SK-N-SH treated with all-trans-retinoic acid at 6 μM for 48 hours (cell line): ENCODE measurements at regions not wholly inside any gene's neighbourhood (a gene's known extent, or its start where the extent isn't known, plus 50 kb on each side); places are given as distances from the start of the nearest gene placed in this dataset.
"Not testable (repeated sequence)": the region's sequence is repeated elsewhere in the genome, so short reads cannot be mapped to it uniquely, and the experiment has no call there.

Source experiments
- ATAC-seq: fragments of 200-7000 bp; cut with Tn5 transposase; 3 replicates; pipeline ENCODE4 v1.9.1; 2020; ENCODE audit warnings: mild to moderate bottlenecking, moderate library complexity

DNA sequence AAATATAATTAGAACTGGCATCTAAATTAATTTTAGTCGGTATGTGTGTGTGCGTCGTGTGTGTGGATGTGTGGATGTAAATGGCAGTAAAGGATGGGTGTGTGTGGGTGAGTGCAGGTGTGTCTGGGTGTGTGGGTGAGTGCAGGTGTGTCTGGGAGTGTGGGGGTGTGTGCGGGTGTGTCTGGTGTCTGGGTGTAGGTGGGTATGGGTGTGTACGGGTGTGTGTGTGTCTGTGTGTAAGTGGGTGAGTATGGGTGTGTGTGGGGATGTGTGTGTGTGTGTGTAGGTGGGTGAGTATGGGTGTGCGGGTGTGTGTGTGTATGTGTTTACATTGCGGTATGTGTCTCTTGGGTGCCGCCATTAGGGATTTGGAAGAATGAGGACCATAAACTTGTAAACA is 55.0 kb downstream of the OR11H1 start:
- ATAC-seq, result not testable (repeated sequence)

DNA sequence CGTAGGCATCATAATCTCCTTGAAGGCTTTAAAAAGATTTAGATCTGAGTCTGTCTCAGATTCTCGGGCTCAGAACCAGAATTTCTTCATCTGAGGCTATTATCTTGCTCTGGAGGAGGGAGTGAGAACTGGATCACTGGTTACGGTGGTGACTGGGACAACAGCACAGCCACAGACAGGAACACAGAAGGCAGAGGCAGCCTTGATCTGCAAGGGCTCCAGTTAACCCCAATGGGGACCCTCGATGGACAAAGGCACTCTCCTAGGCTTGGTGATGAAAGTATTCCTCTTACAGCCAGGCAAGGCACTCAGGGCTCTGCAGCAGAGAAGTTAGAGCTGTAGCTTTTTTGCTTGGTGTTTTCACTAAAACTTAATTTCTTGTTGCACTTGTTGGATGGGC is 74.2 kb downstream of the OR11H1 start:
- peak; percentile 47 for ATAC-seq

DNA sequence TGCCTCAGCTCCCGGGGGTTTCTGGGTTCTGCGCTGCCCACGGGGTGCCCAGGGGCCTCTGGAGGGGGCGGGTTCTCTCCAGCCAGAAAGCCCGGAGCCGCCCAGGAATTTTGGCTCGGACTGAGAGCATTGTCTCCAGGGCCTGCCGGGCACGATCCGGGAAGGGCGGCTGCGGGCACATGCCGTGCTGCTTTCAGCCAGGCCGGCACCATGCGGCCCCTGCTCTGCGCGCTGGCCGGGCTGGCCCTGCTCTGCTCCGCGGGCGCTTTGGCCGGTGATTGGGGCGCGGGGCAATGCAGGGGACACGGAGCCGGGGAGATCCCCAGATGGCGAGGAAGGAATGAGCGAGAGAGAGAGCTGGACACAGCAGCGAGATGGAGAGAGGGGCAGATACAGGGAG is 75.1 kb downstream of the OR11H1 start:
- peak; percentile 56 for ATAC-seq

DNA sequence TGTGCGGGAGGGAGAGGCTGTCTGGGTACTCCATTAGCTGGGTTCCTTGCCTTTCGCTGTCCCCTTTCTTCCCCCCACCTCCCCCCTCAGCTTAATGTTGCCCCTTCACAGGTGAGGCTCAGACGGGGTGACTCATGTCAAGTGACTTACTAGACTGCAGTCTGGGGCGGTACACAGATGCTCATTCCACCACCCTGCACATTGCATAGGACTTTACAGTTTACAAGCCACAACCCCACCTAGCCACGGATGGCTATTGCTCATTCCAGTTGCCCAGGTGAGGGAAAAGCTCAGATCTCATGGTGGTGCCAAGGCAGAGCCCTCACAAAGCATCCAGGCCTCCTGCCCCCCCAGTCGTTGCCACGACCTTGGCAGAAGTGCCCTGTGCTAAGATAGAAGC is 76.2 kb downstream of the OR11H1 start:
- not testable (repeated sequence) for ATAC-seq

DNA sequence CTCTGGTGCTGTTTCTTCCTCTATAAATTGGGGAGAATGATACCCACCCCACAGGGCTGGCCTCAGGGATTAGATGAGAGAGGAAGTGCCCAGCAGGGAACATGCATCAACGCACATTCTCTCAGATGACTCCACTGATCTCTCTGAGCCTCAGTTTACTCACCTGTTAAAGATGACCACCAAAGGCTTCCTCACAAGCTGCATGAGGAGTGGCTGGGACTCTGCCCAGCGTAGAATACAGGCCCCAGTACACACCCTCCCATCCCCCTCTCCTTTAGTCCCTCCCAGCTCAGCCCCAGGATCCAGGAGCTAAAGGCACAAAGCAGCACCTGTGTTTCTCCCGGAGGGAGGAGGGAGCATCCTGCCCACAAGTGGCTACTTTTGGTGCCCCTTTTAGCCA is 76.7 kb downstream of the OR11H1 start:
- ATAC-seq, result not testable (repeated sequence)

DNA sequence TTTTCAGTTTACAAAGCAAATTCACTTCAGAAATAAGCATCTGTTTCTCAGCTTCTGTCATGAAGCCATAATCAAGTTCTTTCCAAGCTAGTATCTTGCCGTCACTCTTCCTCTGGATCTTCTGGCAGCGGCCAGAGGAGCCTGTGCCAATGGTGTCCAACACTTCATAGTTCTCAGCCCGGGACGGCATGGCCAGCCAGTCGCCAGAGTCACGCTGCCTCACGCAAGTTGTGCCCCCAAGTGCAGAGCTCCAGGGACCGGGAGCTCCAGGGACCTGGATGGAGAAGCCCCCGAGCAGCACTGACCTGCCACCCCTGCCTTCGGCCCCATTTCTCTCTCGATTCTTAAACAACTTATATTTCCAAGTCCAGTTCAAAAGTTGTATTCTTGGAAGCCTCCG is 76.9 kb upstream of the POTEH start:
- ATAC-seq, result not testable (repeated sequence)

DNA sequence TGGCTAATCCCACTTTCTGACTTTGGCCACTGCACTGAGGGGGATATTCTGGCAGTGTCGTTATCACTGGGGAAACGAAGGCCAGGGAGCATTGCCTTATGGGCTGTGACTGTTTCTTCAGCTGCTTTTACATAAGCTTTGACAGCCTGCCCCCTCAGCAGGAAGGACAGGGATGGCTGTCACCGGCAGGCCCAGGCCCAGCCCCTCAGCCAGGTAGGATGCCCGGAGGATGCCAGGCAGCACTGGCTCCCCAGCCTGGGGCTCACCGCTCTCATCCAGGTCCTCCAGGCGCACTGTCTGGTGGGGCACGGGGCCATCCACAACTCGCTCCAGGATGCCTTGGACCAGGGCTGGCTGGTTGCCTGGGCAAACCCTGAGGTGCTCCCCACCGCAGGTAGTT is 74.7 kb upstream of the POTEH start:
- not testable (repeated sequence) for ATAC-seq

DNA sequence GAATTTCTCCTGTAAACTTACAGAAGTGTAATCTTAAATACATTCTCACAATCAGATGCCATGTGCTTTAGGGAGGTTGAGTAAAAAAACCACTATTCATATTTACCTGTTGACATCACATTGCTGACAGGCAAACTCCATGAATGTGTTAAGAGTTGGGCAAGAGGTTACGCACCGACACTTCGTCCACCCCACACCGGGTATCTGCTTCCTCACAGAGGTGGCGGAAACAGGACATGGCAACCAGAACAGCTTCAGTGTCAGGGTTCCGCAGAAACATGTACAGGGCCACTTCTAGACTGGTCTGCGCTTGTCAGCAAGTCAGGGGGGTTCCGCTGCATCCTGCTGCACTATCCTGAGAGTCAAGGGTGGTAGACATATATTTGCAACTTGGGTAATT is 61.6 kb upstream of the POTEH start:
- not testable (repeated sequence) for ATAC-seq

DNA sequence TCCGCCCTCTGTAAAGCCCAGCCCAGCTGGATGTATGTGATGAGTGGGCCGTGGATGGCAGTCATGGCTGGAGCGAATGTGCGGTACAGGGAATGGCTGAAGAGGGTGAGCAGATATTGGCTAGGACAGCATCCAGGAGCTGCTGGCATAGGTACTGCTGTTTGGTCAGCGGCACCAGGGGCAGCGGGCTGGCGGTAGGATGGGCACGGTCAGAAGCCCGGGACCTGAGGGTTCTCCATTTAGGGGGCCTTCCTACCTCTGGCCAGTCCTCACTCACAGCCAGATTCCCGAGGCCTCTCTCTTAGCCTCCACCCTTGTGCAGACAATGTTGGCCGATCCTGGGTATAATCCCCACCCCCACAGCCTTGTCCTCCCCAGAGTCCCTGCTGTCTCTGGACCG is 53.1 kb upstream of the POTEH start:
- ATAC-seq, result not testable (repeated sequence)

DNA sequence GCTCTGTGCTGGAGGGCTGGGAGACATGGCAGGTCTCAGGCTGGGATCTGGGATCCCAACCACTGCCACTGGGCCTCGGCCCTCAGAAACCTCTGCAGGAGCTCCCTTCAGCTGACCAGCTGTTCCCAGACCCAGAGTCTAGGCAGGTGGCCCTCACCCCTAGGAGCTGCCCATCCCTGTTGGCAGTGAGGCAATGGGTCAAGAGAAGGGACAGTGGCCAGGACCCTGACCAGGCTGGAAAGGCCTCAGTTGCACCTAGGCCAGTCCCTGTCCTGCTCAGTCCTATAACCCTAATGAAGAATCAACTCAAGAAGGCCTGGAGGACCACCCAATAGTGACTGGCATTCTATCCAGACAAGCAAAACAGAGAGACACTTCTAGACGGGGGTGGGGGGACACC is 52.4 kb upstream of the POTEH start:
- not testable (repeated sequence) for ATAC-seq

DNA sequence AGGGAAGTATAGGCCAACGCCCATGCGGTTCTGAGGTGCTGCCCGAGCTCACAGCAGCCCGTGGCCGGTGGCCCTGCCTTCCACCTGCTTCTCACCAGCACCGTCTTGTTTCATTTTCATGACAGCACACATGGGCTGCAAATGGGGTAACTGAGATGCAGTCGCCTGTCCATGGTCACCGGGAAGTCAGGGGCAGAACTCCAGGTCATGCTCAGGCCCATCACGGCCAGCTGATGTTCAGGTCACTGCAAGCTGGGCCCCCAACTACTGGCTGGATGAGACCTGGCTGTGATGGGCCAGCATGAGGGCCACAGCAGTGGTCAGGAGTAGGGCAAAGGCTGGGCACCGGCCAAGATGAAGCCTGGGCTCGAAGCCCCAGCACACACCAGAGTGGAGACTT is 51.9 kb upstream of the POTEH start:
- not testable (repeated sequence) for ATAC-seq
